Glutamatergic neuron (in vitro differentiated cells): ENCODE measurements at regions not wholly inside any gene's neighbourhood (a gene's known extent, or its start where the extent isn't known, plus 50 kb on each side); places are given as distances from the start of the nearest gene placed in this dataset.
"Not testable (repeated sequence)": the region's sequence is repeated elsewhere in the genome, so short reads cannot be mapped to it uniquely, and the experiment has no call there.

Experiments used
- DNase-seq: peaks from one replicate; pipeline ENCODE4 v3.0.0; 2022
- H3K27ac Mint-ChIP-seq: one replicate; pipeline ENCODE4 v1.8.0; 2020; ENCODE audit warnings: mild to moderate bottlenecking, mixed read lengths, inconsistent platforms; ENCODE audit not compliant: unreplicated experiment
- H3K27me3 Mint-ChIP-seq: one replicate; pipeline ENCODE4 v1.8.0; 2020; ENCODE audit warnings: mild to moderate bottlenecking, moderate library complexity, mixed read lengths, inconsistent platforms; ENCODE audit not compliant: unreplicated experiment
- H3K36me3 Mint-ChIP-seq: one replicate; pipeline ENCODE4 v1.8.0; 2020; ENCODE audit warnings: mild to moderate bottlenecking, mixed read lengths, inconsistent platforms; ENCODE audit not compliant: unreplicated experiment
- H3K4me1 Mint-ChIP-seq: one replicate; pipeline ENCODE4 v1.8.0; 2020; ENCODE audit warnings: mild to moderate bottlenecking, low read depth, mixed read lengths, inconsistent platforms; ENCODE audit not compliant: unreplicated experiment
- H3K4me3 Mint-ChIP-seq: one replicate; pipeline ENCODE4 v1.8.0; 2020; ENCODE audit warnings: mild to moderate bottlenecking, mixed read lengths, inconsistent platforms; ENCODE audit not compliant: unreplicated experiment
- H3K9me3 Mint-ChIP-seq: one replicate; pipeline ENCODE4 v1.8.0; 2020; ENCODE audit warnings: mild to moderate bottlenecking, moderate library complexity, mixed read lengths, inconsistent platforms; ENCODE audit not compliant: unreplicated experiment
- CTCF ChIP-seq: fragments of 200-600 bp; sonication (generic); IDR thresholded peaks from one replicate; pipeline ENCODE4 v1.5.0; 2021; ENCODE audit not compliant: partially characterized antibody, unreplicated experiment

DNA sequence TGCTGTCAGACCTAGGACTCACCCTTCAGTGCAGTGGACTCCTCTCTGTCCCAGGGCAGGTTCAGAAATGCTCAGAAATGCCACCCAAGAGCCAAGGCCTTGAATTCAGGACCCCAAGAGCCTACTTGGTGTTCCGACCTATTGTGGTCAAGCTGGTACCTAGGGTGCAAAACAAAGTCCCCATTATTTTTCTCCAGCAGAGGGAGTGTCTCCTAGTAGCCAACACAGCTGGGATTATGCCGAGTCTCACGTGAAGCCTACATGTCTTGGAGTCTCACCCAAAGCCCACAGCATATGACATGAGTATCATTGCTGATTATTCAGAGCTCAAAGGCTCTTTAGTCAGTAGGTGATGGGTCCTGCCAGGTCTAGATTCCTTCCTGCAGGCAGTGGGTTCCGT is 671.1 kb upstream of the SPRY2 start:
- Mint-ChIP-seq H3K27ac (no peak overlapping the region), H3K4me1 (no peaks in the 10 kb centered on the region), H3K4me3 (no peak overlapping the region), H3K27me3 (peaks cover 2% of the 10 kb centered on the region), H3K36me3 (peaks cover 9% of the 10 kb centered on the region), H3K9me3 (peaks cover 7% of the 10 kb centered on the region)
- DNase-seq, result no peak
- TF ChIP-seq CTCF, result no peak

DNA sequence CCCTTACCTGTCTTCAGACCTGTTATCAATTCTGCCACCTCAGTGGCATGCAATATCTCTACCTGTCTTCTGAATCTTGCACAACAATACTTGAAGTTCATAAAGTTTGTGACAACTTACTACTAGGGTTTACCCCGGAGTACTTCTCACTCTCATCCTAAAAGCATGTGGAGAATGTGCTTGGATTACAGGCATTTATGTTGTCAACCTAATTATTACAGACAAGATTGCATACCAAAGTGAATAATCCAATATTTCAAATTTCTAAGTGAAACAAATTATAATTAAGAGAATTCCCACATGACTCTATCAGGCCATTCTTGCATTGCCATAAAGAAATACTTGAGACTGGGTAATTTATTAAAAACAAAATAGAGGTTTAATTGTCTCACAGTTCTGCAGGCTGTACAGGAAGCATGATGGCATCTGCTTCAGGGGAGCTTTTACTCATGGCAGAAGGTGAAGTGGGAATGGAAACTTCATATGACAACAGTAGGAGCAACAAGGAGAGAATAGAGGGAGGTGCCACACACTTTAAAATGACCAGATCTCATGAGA is 661.0 kb upstream of the SPRY2 start:
- no peak for TF ChIP-seq CTCF
- Mint-ChIP-seq H3K4me1 (no peaks in the 10 kb centered on the region), H3K4me3 (no peak overlapping the region)

GRCh38 chr13:80998603-80999002 is 657.7 kb upstream of the SPRY2 start:
- not testable (repeated sequence) for H3K9me3 Mint-ChIP-seq, DNase-seq, H3K4me1 Mint-ChIP-seq, H3K27ac Mint-ChIP-seq, H3K36me3 Mint-ChIP-seq, H3K27me3 Mint-ChIP-seq, H3K4me3 Mint-ChIP-seq

More for the DNA sequence above, 661.0 kb upstream of the SPRY2 start:
- H3K27me3 Mint-ChIP-seq, result no peaks in the 10 kb centered on the region
- DNase-seq, result no peak
- no peak overlapping the region for H3K27ac Mint-ChIP-seq
- no peaks in the 10 kb centered on the region for H3K9me3 Mint-ChIP-seq
- no peaks in the 10 kb centered on the region for H3K36me3 Mint-ChIP-seq

DNA sequence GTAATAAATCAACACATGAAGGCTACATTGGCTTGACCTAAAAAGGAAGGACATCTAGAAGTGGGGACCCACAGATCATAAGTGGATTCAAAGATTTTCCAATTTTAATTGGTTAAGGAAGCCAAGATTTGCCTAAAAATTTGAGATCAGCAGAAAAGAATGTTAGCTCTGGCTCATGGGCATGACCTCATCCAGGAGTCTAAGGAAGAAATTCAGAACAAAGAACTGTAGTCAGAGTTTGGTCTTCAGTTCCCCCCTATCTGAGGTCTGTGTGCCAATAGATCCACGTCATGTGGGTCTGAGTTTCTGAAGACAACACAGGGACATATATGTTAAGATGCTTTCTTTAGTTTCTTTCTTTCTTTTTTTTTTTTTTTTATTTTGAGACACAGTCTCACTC is 648.8 kb upstream of the SPRY2 start:
- H3K4me1 Mint-ChIP-seq, result no peaks in the 10 kb centered on the region
- TF ChIP-seq CTCF, result no peak
- peaks cover 5% of the 10 kb centered on the region for H3K36me3 Mint-ChIP-seq
- no peak overlapping the region for H3K4me3 Mint-ChIP-seq
- no peak for DNase-seq
- no peak overlapping the region for H3K27ac Mint-ChIP-seq
- peaks cover 7% of the 10 kb centered on the region for H3K9me3 Mint-ChIP-seq
- H3K27me3 Mint-ChIP-seq, result peaks cover 2% of the 10 kb centered on the region

GRCh38 chr13:80989241-80989640 is 648.3 kb upstream of the SPRY2 start:
- Mint-ChIP-seq H3K36me3 (peaks cover 5% of the 10 kb centered on the region), H3K4me3 (no peak overlapping the region), H3K9me3 (peaks cover 7% of the 10 kb centered on the region)

More at GRCh38 chr13:80989241-80989640, 648.3 kb upstream of the SPRY2 start:
- no peak overlapping the region for H3K27ac Mint-ChIP-seq
- peaks cover 2% of the 10 kb centered on the region for H3K27me3 Mint-ChIP-seq
- H3K4me1 Mint-ChIP-seq, result no peaks in the 10 kb centered on the region
- no peak for DNase-seq
- no peak for TF ChIP-seq CTCF
